Endothelial cell of umbilical vein (primary cell): ENCODE measurements at regions not wholly inside any gene's neighbourhood (a gene's known extent, or its start where the extent isn't known, plus 50 kb on each side); places are given as distances from the start of the nearest gene placed in this dataset.

Source experiments
- EZH2 ChIP-seq: IDR thresholded peaks from 2 replicates; pipeline ENCODE4 v1.6.1; 2012; ENCODE audit warnings: borderline replicate concordance, low read depth, mild to moderate bottlenecking, moderate library complexity, low read length, inconsistent platforms; ENCODE audit not compliant: severe bottlenecking
- GATA2 ChIP-seq: IDR thresholded peaks from 2 replicates; pipeline ENCODE4 v1.7.0; 2011; ENCODE audit warnings: low read depth, mild to moderate bottlenecking, moderate library complexity, mixed read lengths, low read length; ENCODE audit not compliant: insufficient read length, insufficient read depth
- MYC ChIP-seq: IDR thresholded peaks from one replicate; pipeline ENCODE4 v1.6.1; 2011; ENCODE audit warnings: mild to moderate bottlenecking, low read depth, low read length
- POLR2A ChIP-seq: IDR thresholded peaks from 2 replicates; pipeline ENCODE4 v1.6.1; 2012; ENCODE audit warnings: low read depth, mild to moderate bottlenecking, control low read depth, low read length
- TF ChIP-seq, protein P1 (sequence below), 2 donors: IDR thresholded peaks; 1 replicate in 1 of 2; 2 replicates in 1 of 2; pipeline ENCODE4 v1.5.1; 2011; ENCODE audit warnings: low read length in 2 of 2, mild to moderate bottlenecking in 2 of 2, moderate library complexity in 2 of 2, control low read depth in 1 of 2, inconsistent platforms in 1 of 2, low read depth in 1 of 2; ENCODE audit not compliant: insufficient read depth in 1 of 2; ENCODE audit errors: extremely low read depth in 1 of 2

DNA sequence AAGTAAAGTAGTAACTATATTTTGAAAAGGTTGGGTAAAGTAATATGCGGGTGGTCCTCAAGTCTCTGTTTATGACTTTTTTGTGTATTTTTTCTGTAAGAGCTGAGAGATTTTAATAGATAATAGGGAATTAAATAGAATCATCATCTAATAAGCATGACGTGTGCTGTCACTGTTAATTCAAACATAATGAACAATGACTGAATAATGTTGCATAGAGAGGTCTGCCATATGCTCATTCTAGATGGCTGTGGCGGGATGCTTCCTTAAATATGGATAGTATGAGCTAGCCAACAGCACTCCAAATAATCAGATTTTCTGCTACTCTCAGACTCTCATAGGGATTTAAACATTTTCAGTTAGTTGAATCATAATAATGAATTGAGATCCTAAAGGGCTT lies 302.8 kb upstream of the RBMS3 start:
- TF ChIP-seq POLR2A, result no peak
- TF ChIP-seq MYC, result no peak
- no peak for TF ChIP-seq EZH2
- TF ChIP-seq, protein P1, sequence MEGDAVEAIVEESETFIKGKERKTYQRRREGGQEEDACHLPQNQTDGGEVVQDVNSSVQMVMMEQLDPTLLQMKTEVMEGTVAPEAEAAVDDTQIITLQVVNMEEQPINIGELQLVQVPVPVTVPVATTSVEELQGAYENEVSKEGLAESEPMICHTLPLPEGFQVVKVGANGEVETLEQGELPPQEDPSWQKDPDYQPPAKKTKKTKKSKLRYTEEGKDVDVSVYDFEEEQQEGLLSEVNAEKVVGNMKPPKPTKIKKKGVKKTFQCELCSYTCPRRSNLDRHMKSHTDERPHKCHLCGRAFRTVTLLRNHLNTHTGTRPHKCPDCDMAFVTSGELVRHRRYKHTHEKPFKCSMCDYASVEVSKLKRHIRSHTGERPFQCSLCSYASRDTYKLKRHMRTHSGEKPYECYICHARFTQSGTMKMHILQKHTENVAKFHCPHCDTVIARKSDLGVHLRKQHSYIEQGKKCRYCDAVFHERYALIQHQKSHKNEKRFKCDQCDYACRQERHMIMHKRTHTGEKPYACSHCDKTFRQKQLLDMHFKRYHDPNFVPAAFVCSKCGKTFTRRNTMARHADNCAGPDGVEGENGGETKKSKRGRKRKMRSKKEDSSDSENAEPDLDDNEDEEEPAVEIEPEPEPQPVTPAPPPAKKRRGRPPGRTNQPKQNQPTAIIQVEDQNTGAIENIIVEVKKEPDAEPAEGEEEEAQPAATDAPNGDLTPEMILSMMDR (IDR thresholded peaks at IDR 0.05; ENCODE audit: extremely low read depth in 1 of 2, insufficient read depth in 1 of 2, low read depth in 1 of 2, low read length in 2 of 2), result no peak
- TF ChIP-seq GATA2, result no peak
